Mucosa of descending colon (tissue), 3 donors: ENCODE measurements at regions not wholly inside any gene's neighbourhood (a gene's known extent, or its start where the extent isn't known, plus 50 kb on each side); places are given as distances from the start of the nearest gene placed in this dataset.
"Not testable (repeated sequence)": the region's sequence is repeated elsewhere in the genome, so short reads cannot be mapped to it uniquely, and the experiment has no call there.

Experiments
- ATAC-seq: fragments of 200-7000 bp; cut with Tn5 transposase; one replicate; pipeline ENCODE4 v1.9.1; 2020; ENCODE audit warnings: mild to moderate bottlenecking, moderate library complexity
- DNase-seq, 3 donors: peaks; one replicate each; pipeline ENCODE4 v3.0.0-alpha.2; 2020
- H3K36me3 ChIP-seq: fragments of 200-600 bp; one replicate; pipeline ENCODE4 v1.8.0; 2021; ENCODE audit warnings: low read depth, mild to moderate bottlenecking
- H3K4me1 ChIP-seq: fragments of 200-600 bp; one replicate; pipeline ENCODE4 v1.8.0; 2021; ENCODE audit warnings: low read depth, mild to moderate bottlenecking
- H3K4me3 ChIP-seq: fragments of 200-600 bp; one replicate; pipeline ENCODE4 v1.8.0; 2021; ENCODE audit warnings: mild to moderate bottlenecking
- H3K9me3 ChIP-seq: fragments of 200-600 bp; one replicate; pipeline ENCODE4 v1.8.0; 2021; ENCODE audit warnings: mild to moderate bottlenecking
- CTCF ChIP-seq: fragments of 200-600 bp; IDR thresholded peaks from one replicate; pipeline ENCODE4 v1.8.0; 2022; ENCODE audit warnings: antibody characterized with exemption, mild to moderate bottlenecking
- intact Hi-C, 2 donors: fragments of 100-400 bp; cut with DNase I in 1 of 2; cut with micrococcal nuclease in 1 of 2; formaldehyde crosslinking; loops; one replicate each; pipeline versions ENCODE4 v1.11.0 to v1.11.1; 2022; cut with DNase I, micrococcal nuclease
- donor health status: DM: no; HTN: no; CAD: no; lungs with moderate emphysema.
- donor health status: DM: no; HTN: no; CAD: no.
- donor health status: DM: no; HTN: yes; CAD: no.

- H3K9me3 ChIP-seq = no peaks in the 10 kb centered on the region
- H3K4me1 ChIP-seq = no peaks in the 10 kb centered on the region
- ATAC-seq (no peak), DNase-seq (no peak)
- TF ChIP-seq CTCF = no peak
- no peaks in the 10 kb centered on the region for H3K36me3 ChIP-seq
- no peak overlapping the region for H3K4me3 ChIP-seq
- intact Hi-C loops = no loop called here
These were observed 111.1 kb downstream of the ACTL7B start for GRCh38 chr9:108744641-108745040.

GRCh38 chr9:108743901-108744371 lies 111.8 kb downstream of the ACTL7B start:
- peak; percentile 34 for ATAC-seq
- DNase-seq = no peak
- H3K36me3 ChIP-seq = no peaks in the 10 kb centered on the region
- no peak overlapping the region for H3K4me3 ChIP-seq
- H3K4me1 ChIP-seq = no peaks in the 10 kb centered on the region
- no peaks in the 10 kb centered on the region for H3K9me3 ChIP-seq
- TF ChIP-seq CTCF = no peak
- intact Hi-C loops = no loop called here

- H3K4me1 ChIP-seq = no peaks in the 10 kb centered on the region
- intact Hi-C loops = no loop called here
- no peak for ATAC-seq
- no peaks in the 10 kb centered on the region for H3K36me3 ChIP-seq
- H3K4me3 ChIP-seq = no peak overlapping the region
- TF ChIP-seq CTCF = no peak
- no peaks in the 10 kb centered on the region for H3K9me3 ChIP-seq
- DNase-seq = no peak
These were observed 112.4 kb downstream of the ACTL7B start for GRCh38 chr9:108743416-108743815.

GRCh38 chr9:108742191-108742590 lies 113.6 kb downstream of the ACTL7B start:
- no peaks in the 10 kb centered on the region for H3K9me3 ChIP-seq
- TF ChIP-seq CTCF = no peak
- no peaks in the 10 kb centered on the region for H3K36me3 ChIP-seq
- H3K4me3 ChIP-seq = no peak overlapping the region
- DNase-seq (no peak), ATAC-seq (no peak)
- no peaks in the 10 kb centered on the region for H3K4me1 ChIP-seq
- intact Hi-C loops = no loop called here

GRCh38 chr9:108731292-108731691 lies 124.5 kb downstream of the ACTL7B start:
- intact Hi-C loops, H3K4me1 ChIP-seq, DNase-seq, ATAC-seq, H3K9me3 ChIP-seq, H3K36me3 ChIP-seq, H3K4me3 ChIP-seq: not testable (repeated sequence)

GRCh38 chr9:108727580-108728111 lies 128.1 kb downstream of the ACTL7B start:
- TF ChIP-seq CTCF = no peak
- no peak for DNase-seq
- no peak for ATAC-seq
- Histone ChIP-seq H3K36me3 (no peaks in the 10 kb centered on the region), H3K9me3 (no peaks in the 10 kb centered on the region), H3K4me3 (no peak overlapping the region), H3K4me1 (no peaks in the 10 kb centered on the region)
- intact Hi-C loops = no loop called here
